ENCODE measurements at regions not wholly inside any gene's neighbourhood (a gene's known extent, or its start where the extent isn't known, plus 50 kb on each side); places are given as distances from the start of the nearest gene placed in this dataset.

GRCh38 chr9:88819476-88819875 is 171.8 kb upstream of the S1PR3 start:
- no peak for TF ChIP-seq CTCF (IDR thresholded peaks at IDR 0.05; ENCODE audit: insufficient read depth, low read length, poor library complexity, severe bottlenecking)
- no peak for TF ChIP-seq EZH2phosphoT487 (conservative IDR thresholded peaks at IDR 0.05; ENCODE audit: low read length)

All from SU-DHL-6 (cell line).